GM06990 (cell line): ENCODE measurements at regions not wholly inside any gene's neighbourhood (a gene's known extent, or its start where the extent isn't known, plus 50 kb on each side); places are given as distances from the start of the nearest gene placed in this dataset.

Experiments
- DNase-seq: peaks from one replicate; pipeline ENCODE4 v3.0.0-alpha.2; 2011; ENCODE audit not compliant: insufficient read length; ENCODE audit errors: extremely low read depth
- H3K27me3 ChIP-seq: replicated peaks from 2 replicates; pipeline ENCODE4 v1.6.0; 2011; ENCODE audit warnings: low read length; ENCODE audit not compliant: control insufficient read depth, insufficient read depth
- H3K36me3 ChIP-seq: 2 replicates; pipeline ENCODE4 v1.5.1; 2011; ENCODE audit warnings: low read length; ENCODE audit not compliant: control insufficient read depth, insufficient read depth
- H3K4me3 ChIP-seq: replicated peaks from 2 replicates; pipeline ENCODE4 v1.5.1; 2011; ENCODE audit warnings: low read depth, mild to moderate bottlenecking, control low read depth, low read length
- CTCF ChIP-seq: IDR thresholded peaks from 2 replicates; pipeline ENCODE4 v1.5.1; 2011; ENCODE audit warnings: low read length, control low read depth, mild to moderate bottlenecking, inconsistent platforms; ENCODE audit not compliant: insufficient read depth, poor library complexity, severe bottlenecking

DNA sequence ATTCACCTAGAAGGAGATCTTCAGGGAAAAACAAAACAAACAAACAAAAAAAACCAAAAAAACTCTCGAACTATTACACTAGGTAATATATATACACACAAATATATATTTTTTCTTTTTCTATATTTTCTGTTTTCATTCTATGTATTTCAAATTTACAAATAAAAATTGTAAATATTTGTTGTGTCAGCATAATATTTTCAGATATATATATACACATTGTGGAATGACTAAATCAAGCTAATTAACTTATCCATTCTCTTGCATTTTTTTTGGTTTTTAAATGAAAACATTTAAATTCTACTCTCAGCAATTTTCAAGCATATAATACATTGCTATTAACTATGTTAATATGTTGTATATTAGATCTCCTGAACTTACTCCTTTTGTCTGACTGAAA is 762.0 kb upstream of the PCDH10 start:
- Histone ChIP-seq H3K4me3 (no peak overlapping the region), H3K36me3 (no peaks in the 10 kb centered on the region), H3K27me3 (no peaks in the 10 kb centered on the region)
- no peak for TF ChIP-seq CTCF
- DNase-seq, result no peak

DNA sequence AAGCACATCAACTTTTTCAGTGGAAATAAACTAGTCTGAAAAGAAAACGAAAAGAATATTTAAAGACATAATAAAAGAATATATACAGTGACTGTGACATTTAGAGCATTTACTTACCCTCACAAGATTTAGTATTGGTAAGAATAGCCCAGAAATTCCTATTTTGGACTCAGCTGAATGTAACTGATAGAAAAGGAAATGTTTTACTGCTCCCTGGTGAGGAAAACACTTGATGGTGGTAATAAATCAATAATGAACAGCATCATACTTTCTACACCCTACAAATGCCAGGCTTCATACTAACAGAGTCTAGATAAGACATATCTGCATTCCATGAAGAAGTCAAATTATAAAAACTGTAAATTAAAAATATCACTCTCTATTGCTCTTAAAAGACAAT is 753.5 kb upstream of the PCDH10 start:
- TF ChIP-seq CTCF, result no peak
- Histone ChIP-seq H3K4me3 (no peak overlapping the region), H3K27me3 (no peaks in the 10 kb centered on the region), H3K36me3 (no peaks in the 10 kb centered on the region)
- DNase-seq, result no peak

DNA sequence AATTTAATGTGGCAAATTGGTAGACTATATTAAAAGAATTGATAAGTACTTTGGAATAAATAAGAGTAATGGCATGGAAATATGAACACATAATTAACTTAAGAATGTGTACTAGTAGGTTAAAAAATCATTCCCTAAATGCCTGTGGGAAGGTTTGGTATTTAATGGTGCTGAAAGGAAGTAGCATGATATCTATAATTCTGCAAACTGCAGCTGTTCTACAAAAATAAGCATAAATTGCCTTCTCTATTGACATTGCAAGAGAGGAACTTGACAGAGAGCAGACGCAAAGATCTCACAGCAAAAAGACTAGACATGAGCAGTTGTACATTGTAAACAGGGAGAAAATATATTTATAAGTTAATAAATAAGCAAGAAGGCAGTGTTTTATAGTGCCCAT is 752.5 kb upstream of the PCDH10 start:
- Histone ChIP-seq H3K36me3 (no peaks in the 10 kb centered on the region), H3K4me3 (no peak overlapping the region), H3K27me3 (no peaks in the 10 kb centered on the region)
- TF ChIP-seq CTCF, result no peak
- DNase-seq, result no peak

GRCh38 chr4:132417220-132417619 is 731.9 kb upstream of the PCDH10 start:
- no peak for DNase-seq
- TF ChIP-seq CTCF, result no peak
- Histone ChIP-seq H3K27me3 (no peaks in the 10 kb centered on the region), H3K4me3 (no peak overlapping the region), H3K36me3 (no peaks in the 10 kb centered on the region)

DNA sequence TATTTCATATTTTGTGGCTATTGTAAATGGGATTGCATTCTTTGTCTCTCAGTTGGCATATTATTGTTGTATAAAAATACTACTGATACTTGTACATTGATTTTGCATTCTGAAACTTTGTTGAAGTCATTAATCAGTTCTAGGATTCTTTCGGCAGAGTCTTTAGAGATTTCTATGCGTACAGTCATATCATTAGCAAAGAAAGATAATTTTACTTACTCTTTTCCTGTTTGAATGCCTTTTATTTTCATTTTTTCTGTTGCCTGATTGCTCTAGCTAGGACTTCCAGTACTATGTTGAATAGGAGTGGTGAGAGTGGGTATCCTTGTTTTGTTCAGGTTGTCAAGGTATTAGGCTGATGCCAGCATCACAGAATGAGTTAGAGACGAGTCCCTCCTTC is 722.0 kb upstream of the PCDH10 start:
- no peak for TF ChIP-seq CTCF
- DNase-seq, result no peak
- Histone ChIP-seq H3K27me3 (no peaks in the 10 kb centered on the region), H3K36me3 (no peaks in the 10 kb centered on the region), H3K4me3 (no peak overlapping the region)

DNA sequence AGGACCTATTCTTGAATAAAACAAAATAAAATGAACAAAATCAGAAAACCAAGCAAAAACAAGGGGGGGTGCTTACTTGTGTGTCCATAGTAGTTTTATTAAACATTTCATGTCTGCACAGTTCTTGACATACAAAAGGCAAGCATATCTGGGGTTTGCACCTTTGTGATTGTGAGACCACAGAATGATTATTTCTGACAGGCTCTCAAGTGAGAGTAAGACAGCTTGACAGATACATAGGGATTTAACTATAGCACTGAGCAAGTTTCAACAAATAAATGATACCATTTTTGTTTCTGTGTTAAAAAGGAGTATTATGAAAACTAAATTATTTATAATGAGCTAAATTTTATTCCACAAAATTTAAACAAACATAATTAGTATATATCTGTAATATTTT is 712.0 kb upstream of the PCDH10 start:
- TF ChIP-seq CTCF, result no peak
- H3K36me3 ChIP-seq, result no peaks in the 10 kb centered on the region
- no peaks in the 10 kb centered on the region for H3K27me3 ChIP-seq
- DNase-seq, result no peak
- H3K4me3 ChIP-seq, result no peak overlapping the region
